Stimulated activated CD4-positive, alpha-beta T cell treated with anti-CD3 and anti-CD28 coated beads, TNF-alpha, amount 100 ng/mL, for 24 hours (primary cell): ENCODE measurements at regions not wholly inside any gene's neighbourhood (a gene's known extent, or its start where the extent isn't known, plus 50 kb on each side); places are given as distances from the start of the nearest gene placed in this dataset.
A peak's percentile ranks its signal among the peaks of the same experiment; 100 is the strongest.

ENCODE experiments used
- DNase-seq, 3 experiments: peaks; one replicate each; pipeline ENCODE4 v3.0.0-alpha.2; 2020; ENCODE audit warnings: low read depth in 3 of 3

DNA sequence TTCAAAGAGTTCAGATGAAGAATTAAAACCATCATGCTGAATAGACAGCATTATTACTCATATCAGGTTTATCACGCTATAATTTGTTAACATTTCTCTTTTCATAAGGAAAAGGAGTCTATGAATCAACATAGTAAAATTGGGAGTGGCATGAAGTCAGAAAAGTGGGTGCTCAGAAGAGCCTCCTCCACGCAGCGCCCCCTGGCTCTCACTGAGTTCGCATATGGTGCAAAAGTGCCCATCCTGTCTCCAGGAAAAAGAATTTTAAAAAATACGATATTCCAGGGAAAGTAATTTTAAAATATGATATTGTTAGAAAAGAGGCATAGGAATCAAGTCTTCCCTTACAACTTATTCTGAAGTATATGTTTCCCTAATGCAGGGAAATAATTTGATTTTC lies 176.3 kb upstream of the TCERG1L start:
- no peak for DNase-seq

DNA sequence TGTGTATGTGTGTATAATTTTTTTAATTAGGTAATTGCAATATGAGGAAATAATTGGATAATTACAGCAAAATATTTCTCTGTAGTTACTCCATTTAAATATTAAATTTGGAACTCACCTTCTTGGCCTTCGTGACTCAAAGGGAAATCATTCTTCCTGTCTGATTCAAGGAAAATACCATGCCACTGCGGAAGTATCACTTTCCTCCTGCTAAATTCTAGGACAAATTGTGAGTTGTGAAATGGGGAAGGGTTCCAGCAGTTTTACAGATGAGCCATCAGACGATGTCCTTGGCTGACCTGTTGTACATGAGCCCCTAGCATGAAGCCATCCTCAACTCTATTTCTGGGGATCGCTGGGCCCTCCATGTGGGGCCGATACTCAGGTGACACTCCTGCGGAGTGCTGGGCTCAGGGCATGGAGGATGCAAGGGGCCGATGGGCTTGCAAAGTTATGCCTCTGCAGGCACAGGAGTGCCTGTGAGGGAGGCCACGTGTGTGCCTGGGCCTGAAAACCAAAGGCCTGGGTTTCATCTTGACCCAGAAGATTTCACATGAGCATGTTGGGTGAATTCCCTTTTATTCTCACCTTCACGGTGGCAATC lies 179.6 kb upstream of the TCERG1L start:
- no peak for DNase-seq

DNA sequence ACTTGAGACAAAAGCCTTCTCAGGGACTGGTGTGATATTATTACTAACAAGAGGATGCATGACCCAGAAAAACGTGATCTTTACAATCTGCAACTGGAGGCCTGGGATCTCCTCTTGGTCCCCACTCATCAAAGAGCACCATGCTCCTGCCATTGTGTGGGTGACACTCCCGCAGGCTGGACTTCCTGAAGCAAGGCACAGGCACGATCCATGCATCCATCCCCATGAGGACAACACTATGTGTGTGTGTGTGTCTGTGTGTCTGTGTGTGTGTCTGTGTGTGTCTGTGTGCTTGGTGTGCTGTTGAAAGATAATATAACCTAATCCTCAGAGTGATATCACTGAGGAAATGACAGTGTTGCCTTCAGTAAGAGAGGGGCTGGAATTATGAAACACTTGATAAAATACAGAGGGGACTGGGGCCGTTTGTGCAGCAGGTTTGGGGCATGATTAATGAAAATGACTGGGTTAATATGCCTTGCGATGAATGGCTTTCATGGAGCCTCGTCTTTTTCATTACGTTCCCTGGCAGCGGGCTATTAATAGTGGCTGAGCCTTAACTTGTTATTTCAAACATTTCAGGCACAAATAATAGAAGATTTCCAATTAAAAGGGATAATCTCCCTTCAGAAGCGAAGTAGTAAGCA lies 180.8 kb upstream of the TCERG1L start:
- DNase-seq = no peak

DNA sequence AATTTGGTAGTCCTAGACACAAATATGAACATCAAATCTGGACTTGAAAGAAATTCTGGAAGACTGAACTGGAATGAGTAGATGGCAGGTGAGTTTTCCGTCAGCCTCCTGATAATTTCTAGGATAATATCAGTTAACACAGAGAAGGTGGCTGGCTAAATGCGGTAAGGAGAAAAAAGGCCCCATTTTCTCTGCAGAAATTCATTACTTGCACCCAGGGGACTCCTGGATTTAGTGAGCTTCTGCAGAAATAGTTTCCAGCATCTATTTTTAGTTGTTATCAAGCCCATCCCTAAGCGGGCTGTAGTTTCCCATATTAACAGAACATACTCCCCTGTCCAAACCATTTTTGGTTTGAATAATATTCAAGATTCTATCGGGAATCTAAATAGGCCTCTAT lies 181.9 kb upstream of the TCERG1L start:
- no peak for DNase-seq

DNA sequence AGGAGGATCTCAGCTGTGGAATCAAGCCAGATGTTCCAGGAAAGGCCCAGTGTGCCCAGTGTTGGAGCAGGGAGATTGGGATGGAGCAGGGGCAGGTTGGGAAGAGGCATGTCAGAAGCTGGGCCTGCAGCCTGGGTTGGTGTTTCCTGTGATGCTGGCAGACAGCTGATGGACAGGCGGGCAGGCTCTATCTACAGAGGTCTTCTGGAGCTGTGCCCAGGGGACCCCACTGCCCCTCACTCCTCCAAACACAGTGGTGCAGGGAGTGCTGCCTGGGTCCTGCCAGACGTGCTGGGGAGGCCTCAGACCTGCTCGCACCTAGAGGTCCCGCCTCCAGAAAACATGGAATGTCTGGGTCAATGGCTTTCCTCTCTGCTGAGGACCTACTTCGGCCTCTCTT lies 182.9 kb upstream of the TCERG1L start:
- no peak for DNase-seq

DNA sequence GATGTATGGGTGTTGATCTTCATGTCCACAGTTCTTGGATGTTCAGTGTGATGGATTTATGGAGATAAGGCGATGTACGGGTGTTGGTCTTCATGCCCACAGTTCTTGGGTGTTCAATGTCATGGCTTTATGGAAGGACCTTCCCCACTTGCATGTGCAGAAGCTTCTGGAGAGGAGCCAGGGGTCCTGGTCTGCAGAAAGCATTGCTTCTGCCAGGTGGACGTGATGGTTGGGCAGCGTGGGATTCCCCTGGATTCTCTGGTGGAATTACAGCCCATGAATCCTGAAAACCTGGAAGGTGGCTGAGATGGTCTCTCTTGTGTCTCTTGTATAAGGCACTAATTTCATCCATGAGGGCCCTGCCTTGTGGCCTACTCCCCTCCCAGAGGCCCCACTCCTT lies 183.7 kb upstream of the TCERG1L start:
- no peak for DNase-seq

DNA sequence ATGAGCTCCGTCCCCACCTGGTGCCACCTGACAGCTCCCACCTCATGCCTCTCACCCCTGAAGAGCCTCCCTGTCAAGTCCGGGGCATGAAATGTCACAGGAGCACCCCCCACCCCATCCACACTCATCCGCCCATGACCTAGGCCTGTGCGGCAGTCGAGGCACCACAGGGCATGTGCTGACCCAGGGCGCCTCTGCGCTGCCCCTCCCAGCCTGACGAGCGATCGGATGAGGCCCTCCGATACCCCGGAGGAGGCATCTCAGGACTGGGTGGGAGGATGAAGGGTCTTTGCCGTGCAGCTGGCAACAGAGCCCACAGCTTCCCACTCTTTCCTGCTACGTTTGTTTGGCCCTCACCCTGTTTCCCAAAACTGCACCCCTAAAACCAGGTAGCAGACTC lies 184.4 kb upstream of the TCERG1L start:
- DNase-seq = no peak

DNA sequence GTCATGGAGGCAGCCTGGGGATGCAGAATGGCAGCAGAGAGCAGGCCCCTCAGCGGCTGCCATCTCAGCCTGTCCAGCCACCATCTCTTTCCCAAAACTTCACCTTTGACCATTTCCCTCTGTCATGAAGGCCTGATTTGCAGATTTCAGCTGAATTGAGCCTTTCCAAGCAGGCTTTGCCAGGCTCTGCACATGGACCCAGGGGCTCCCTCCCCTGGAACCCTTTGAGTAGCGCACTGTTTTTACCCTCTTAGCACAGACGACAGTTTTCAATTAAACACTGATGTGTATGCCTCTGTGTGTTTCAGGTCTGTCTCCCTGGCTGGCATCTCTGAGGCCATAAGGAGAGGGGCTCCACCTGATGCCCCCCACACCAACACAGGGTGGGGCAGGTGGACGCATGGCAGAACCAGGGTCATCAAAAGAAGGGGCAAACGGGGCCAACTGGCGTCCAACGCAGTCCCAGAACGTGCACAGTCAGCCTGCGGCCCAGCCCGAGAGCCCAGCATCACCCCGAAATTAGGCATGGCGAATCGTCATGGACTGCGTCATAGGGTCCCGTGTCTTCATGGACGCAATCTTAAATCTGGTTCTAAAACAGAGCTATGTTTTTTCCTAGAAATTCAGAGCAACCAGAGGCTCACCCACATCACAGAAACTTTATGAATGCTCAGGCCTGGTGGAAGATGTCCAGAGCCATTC lies 185.0 kb upstream of the TCERG1L start:
- no peak for DNase-seq

DNA sequence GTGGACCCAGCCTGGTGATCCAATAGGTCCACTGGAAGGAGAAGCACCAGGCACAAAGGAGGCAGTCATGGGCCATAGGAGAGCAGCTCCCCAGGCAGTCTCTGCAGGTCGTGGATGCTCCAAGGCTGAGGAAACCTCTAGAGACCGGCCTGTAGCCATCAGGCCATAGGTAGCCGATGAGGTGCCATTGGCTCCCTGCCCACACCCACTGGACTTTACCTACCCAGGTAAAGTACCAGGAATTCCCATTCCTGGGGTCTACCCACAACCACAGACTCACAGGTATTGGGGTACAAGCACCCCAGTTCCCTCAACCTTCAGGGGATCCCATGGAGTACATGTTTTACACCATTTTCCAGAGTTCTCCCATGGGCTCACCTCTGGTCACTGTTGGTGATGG lies 188.0 kb upstream of the TCERG1L start:
- no peak for DNase-seq

DNA sequence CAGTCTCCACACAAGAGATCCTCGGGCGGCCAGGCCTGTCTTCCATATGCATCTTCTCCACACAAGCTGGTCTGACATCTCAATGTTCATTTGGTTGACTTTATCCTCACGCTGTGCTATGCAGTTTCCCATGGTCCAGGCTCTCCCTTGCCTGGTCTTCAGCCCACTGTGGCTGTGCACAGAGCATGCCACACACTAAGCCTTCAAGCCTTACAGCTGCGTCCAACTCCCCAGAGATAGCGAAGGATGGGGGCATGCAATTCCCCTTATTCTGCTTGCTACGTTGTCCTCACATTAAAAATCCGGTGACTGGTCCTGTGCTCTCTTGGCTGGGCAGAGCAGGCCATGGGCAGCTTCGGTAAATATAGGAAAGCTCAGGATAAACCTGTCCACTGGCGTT lies 188.7 kb upstream of the TCERG1L start:
- DNase-seq = no peak

DNA sequence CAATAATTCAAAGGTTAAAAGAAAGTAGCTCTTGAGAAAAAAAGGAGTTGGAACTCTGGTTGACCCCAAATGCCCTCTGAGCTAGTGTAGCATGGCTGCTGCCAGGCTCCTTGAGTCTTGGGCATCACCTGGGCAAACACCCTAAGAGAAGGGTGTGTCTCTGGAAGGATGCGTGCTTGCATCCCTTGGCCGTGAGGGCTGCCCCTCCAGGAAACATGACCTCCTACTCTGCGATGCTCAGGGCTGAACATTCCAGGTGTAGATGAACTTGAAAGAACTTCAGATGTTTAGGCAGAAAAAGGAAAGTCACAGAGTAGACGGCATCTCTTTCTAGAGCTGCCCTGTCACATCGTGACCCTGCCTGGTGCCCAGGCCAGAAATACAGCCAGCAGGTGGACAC lies 189.4 kb upstream of the TCERG1L start:
- DNase-seq = no peak

DNA sequence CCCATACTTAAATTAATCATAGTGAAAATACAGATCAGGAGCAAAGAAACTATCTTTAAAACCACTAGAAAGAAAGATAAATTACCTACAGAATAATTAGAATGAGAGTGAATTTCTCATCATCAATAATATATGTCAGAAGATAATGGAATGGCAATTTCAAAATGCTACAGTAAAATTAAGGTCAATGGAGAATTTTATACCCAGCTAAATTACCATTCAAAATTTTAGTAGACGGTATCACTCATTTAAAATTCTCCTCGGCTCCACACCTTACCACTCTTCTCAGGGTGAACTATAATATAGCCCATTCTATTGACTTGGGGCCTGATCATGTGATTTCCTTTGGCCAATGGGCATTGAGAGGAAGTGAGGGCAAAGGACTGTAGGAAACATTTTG lies 192.5 kb upstream of the TCERG1L start:
- no peak for DNase-seq

DNA sequence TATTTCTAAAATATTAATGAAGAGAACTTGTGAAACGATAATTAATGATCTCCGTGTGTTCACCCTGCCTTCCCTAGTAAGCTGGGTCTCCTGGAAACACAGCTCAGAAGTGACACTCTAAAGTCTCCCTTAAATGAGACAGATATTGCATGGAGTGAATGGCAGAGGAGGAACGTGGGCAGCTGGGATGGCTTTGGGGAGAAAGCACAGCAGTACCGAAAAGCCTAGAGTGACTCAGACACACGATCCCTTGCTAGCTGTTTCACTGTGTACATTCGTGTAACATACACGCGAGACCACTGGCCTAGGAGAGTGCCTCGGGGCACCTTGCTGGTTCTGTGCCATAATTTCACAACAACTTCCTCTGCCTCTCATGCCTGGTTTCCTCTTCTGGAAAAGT lies 199.9 kb upstream of the TCERG1L start:
- DNase-seq = no peak

DNA sequence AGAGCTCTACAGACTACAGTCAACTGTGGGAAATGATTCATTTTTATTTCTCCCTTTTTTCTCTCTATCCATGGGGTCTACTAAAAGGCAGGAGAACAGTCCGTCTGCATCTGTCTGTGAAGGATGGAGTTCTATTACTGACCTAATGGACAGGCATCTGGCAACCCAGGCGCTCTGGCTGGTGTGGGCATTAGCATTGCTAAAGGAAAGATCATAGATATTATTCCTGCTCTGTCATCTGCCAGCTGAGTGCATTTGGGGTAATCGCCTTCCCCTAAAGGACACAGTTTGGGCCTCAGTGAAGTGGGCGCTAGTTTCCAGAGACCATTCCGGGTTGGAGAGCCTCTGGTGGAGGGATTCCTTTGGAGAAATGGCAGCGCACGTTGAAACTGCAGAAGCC lies 201.3 kb upstream of the TCERG1L start:
- no peak for DNase-seq

DNA sequence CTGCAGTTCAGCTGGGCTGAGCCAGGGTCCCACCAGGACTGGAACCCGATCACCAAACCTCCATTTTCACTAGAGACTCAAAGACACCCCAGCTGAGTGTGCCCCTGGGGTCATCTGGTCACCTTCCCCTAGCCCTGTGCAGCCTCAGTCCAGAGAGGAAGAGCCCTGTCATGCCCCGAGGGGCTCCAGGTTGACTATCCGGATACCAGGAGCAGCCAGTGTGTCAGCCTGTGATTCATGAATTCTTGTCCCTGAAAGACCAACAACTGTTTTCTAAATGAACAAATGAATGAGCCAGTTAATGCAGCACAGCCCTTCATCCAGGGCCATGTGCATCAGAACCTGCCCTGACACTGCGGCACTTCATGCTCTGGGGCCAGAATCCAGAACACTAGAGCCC lies 201.9 kb upstream of the TCERG1L start:
- DNase-seq = no peak

DNA sequence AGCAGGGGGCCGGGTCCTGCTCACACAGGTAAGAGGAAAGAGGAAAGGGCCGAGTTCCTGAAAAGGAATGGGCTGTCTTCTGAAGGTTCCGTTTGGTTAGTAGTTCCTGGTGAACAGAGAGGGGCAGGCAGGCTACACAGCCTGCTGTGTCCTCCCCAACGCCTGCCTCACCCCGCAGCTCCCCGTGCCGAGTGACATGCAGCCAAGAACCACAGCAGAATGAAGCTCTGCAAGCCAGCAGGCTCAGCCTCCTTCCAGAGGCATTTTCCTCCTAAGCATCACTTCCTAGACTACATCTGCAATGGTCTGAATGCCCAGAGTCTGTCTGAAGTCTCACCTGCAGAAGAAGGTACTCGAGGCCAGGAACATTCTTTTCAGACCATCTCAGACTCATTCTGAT lies 202.4 kb upstream of the TCERG1L start:
- DNase-seq = no peak

DNA sequence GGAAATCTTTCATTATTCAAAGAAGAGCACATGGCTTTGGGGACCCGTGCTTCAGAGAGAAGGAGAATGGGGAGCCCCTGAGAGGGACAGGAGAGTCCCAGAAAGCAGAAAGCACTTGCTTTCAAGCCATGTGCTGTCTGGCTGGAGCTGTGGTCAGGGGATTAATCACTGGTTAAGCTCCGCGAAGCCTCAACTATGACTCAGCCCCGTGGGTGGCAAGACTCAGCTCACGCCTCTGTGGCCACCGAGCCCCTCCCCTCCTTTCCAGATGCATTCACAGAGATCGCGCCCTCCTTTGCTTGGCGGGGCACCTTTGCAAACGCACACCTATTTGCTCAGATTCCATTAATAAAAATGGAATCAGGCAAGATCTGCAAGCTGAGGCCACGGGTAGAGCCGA lies 202.9 kb upstream of the TCERG1L start:
- peak in 1 of 3 experiments; percentile 3 for DNase-seq

DNA sequence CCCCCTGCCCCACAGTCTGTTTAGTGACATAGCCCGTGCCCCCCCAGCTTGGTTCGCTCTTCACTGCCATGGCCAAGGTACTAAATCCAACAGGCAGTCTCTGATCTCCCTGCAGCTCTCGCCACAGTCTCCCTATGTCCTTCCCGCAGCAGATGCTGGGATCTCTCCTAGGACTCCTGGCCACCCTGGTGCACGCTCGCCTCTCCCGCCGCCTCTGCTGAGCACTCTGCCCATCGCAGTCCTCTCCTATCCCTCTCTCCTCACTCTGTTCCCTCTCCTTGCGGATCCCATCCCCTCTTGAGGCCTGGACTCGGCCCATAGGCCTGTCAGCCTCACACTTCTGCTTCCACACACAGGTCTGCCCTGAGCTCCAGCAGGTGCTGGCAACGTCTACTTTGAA lies 204.8 kb upstream of the TCERG1L start:
- DNase-seq = no peak

DNA sequence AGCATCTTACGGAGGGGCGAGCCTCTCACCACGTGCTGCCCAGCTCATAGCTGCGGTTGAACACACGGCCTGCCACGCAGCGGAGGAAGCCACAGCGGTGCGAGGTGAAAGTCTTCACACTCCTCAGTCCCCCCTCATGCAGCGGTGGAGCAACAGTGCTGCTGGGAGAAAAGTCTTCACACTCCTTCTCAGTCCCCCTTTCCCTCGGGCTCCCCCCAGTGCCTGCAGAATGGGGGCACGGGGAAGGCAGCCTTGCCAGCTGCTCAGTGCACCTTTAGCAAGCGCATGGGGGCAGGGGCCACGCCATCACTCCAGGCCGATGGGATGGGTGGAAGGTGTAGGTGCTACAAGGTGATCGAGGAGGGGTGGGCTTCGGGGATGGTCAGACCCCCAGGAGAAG lies 206.3 kb upstream of the TCERG1L start:
- DNase-seq = no peak

DNA sequence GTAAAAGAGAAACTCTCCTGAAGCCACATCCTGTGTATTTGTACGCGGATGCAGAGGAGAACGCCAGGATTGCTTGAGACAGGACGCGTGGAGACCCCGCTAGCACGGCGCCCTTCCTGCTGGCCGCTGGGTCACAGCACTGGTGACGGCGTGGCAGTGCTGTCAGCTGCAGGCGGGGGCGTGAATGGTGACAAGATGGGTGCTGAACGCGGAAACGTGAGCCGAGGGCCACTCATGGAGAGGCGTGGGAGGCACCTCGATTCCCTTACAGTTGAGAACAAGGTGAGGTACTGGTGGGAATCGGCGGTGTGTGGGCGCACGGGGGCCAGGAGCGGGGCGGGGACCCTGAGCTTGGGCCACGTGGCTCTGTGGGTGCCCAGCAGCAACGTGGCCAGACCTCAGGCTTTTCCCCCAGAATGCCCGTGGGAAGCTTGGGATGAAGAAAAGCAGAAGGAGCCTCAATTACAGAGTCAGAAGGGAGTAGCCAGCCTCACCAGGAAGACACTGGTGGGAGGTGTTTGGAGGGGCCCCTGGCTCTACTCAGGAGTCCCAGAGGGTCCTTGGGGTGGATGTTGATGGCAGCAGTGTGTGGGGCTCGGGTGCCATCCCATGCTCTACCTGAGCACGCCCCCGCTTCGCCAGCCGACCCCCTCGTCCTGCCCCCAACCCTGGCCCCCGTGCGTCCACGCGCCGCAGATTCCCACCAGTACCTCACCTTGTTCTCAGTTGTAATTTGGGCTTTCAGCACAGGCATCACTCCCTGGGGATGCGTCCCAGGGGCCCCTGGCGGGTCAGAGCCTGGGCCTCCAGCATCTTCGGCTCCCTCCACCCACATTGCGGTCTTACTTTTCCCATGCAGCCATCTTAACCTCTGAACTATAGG lies 208.4 kb upstream of the TCERG1L start:
- no peak for DNase-seq

DNA sequence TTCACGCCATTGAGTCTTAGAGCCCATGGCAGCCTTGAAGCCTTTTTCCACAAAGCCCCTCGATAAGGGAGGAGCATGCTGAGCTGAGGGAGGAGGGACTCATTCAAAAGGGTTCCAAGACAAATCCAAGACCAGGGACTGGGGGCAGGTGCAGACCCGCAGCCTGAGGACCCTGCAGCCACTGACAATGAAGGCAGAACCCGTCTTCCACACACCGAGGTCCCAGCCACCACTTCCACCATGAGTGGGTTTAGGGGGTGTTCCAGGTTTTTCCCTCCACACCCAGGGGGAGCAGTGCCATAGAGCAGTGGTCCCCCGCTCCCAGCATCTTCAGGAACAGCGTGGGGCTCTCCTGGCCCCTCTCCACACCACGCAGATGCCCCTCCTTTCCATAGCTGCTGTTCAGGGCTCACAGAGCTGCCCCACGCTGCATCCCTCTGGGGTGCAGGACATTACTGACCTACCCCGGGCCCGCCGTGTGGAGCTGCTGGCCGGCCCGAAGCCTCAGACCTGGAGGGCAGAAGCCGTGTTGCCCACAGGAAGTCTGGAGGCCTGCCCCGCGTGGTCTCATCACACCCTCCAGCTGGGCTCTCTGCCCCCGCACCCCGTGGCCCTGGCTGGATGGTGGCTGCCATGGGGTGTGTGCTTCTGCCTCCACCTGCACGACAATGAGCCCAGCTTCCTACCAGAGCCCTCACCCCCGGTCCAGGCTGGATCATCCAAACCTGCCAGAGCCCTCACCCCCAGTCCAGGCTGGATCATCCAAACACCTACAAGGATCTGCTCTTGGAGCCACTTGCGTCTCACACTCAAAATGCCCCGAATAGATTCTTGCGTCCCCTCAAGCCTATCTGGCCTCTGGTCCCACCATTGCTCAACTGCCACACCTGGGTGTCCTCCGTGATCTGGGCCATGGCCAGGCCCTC lies 220.0 kb upstream of the TCERG1L start:
- DNase-seq = no peak
